K562 (cell line): ENCODE measurements at regions not wholly inside any gene's neighbourhood (a gene's known extent, or its start where the extent isn't known, plus 50 kb on each side); places are given as distances from the start of the nearest gene placed in this dataset.

ENCODE experiments used
- ATAC-seq: fragments of 200-7000 bp; cut with Tn5 transposase; 3 replicates; pipeline ENCODE4 v1.9.1; 2020; ENCODE audit warnings: moderate library complexity
- BruUV-seq: library from RNA; stranded (reverse); fragments of 400-500 nt; replicated peaks from 2 replicates; lab custom pipeline; 2021; lab: Mats Ljungman, UMichigan
- CTCF ChIA-PET: fragments of 300-600 bp; formaldehyde crosslinking; extraction: SDS; loops from one replicate; lab custom pipeline; 2021; ENCODE audit warnings: low intra/inter-chr PET ratio; lab: Yijun Ruan, JAX
- POLR2A ChIA-PET: fragments of 300-600, 350-650 bp; sonication (Branson Sonifier 250); formaldehyde crosslinking; extraction: SDS; loops from one replicate; lab custom pipeline; 2021; ENCODE audit warnings: antibody characterized with exemption, inconsistent platforms; lab: Yijun Ruan, JAX
- DNase-seq, 4 experiments: peaks; one replicate each; pipeline versions ENCODE4 v3.0.0 to v3.0.0-alpha.2; 2011 to 2018; ENCODE audit warnings: low spot score in 3 of 4, mixed read lengths in 3 of 4; ENCODE audit errors: extremely low read depth in 1 of 4
- FAIRE-seq: peaks from 2 replicates; lab custom pipeline; 2011; peaks lifted over from hg19 to GRCh38; lab: Jason Lieb, UNC
- H2AFZ ChIP-seq: 2 replicates; pipeline ENCODE4 v1.6.0; 2011; ENCODE audit warnings: low read depth, low read length, control low read depth, inconsistent platforms
- H3K27ac ChIP-seq: fragments of 200-600 bp; 3 replicates; pipeline ENCODE4 v1.8.0; 2011; ENCODE audit warnings: low read depth, mild to moderate bottlenecking, control low read depth, inconsistent platforms, low read length, moderate library complexity, mixed read lengths; ENCODE audit errors: extremely low read depth
- H3K27me3 ChIP-seq, 2 experiments: fragments of 300-600 bp in 1 of 2; 2 replicates in 1 of 2; 3 replicates in 1 of 2; pipeline versions ENCODE4 v1.6.0 to v1.8.0; 2011; ENCODE audit warnings: inconsistent platforms in 2 of 2, low read length in 2 of 2, mild to moderate bottlenecking in 1 of 2, mixed read lengths in 1 of 2, moderate library complexity in 1 of 2; ENCODE audit not compliant: control insufficient read depth in 2 of 2, insufficient read depth in 2 of 2
- H3K36me3 ChIP-seq: fragments of 300-600 bp; 3 replicates; pipeline ENCODE4 v1.8.0; 2011; ENCODE audit warnings: mild to moderate bottlenecking, low read length, inconsistent platforms; ENCODE audit not compliant: control insufficient read depth, insufficient read depth
- H3K4me1 ChIP-seq, 2 experiments: fragments of 200-600 bp in 1 of 2; replicated peaks in 1 of 2; 2 replicates in 1 of 2; 3 replicates in 1 of 2; pipeline versions ENCODE4 v1.5.1 to v1.8.0; 2011; ENCODE audit warnings: inconsistent platforms in 2 of 2, low read length in 2 of 2, mild to moderate bottlenecking in 1 of 2, mixed read lengths in 1 of 2, moderate library complexity in 1 of 2; ENCODE audit not compliant: control insufficient read depth in 2 of 2, insufficient read depth in 2 of 2
- H3K4me2 ChIP-seq: 2 replicates; pipeline ENCODE4 v1.6.1; 2011; ENCODE audit warnings: low read length, control low read depth, inconsistent platforms, mixed read lengths; ENCODE audit not compliant: insufficient read depth
- H3K4me3 ChIP-seq: fragments of 200-600 bp; sonication (generic), shearing (Covaris generic); 2 replicates; pipeline ENCODE4 v1.5.1; 2016; ENCODE audit warnings: control low read depth, inconsistent platforms
- H3K79me2 ChIP-seq: fragments of 200-600 bp; 3 replicates; pipeline ENCODE4 v1.8.0; 2011; ENCODE audit warnings: low read length, inconsistent platforms; ENCODE audit not compliant: control insufficient read depth, insufficient read depth
- H3K9ac ChIP-seq, 2 experiments: 2 replicates each; pipeline versions ENCODE4 v1.6.0 to v1.6.1; 2011; ENCODE audit warnings: low read depth in 2 of 2, low read length in 2 of 2, control low read depth in 1 of 2, inconsistent platforms in 1 of 2, mild to moderate bottlenecking in 1 of 2, mixed read lengths in 1 of 2; ENCODE audit not compliant: insufficient read depth in 1 of 2
- H3K9me1 ChIP-seq: one replicate; pipeline ENCODE4 v1.6.0; 2011; ENCODE audit warnings: inconsistent platforms, mild to moderate bottlenecking, low read length, moderate library complexity; ENCODE audit not compliant: control insufficient read depth, insufficient read depth
- H3K9me3 ChIP-seq: replicated peaks from 2 replicates; pipeline ENCODE4 v1.5.1; 2011; ENCODE audit warnings: low read depth, low read length, inconsistent platforms; ENCODE audit not compliant: control insufficient read depth, insufficient read depth
- H4K20me1 ChIP-seq: replicated peaks from 2 replicates; pipeline ENCODE4 v1.6.1; 2011; ENCODE audit warnings: low read length, inconsistent platforms, mixed read lengths; ENCODE audit not compliant: control insufficient read depth, insufficient read depth
- CGGBP1 ChIP-seq: fragments of 250-450 bp; sonication (Bioruptor Pico); IDR thresholded peaks from 2 replicates; pipeline ENCODE4 v1.9.0; 2021; ENCODE audit warnings: mild to moderate bottlenecking
- CHD4 ChIP-seq: fragments of 200-600 bp; sonication (generic); IDR thresholded peaks from 3 replicates; pipeline ENCODE4 v1.6.1; 2012; ENCODE audit warnings: low read depth, mild to moderate bottlenecking, mixed read lengths, low read length, inconsistent platforms; ENCODE audit not compliant: insufficient read depth, insufficient replicate concordance, poor library complexity, severe bottlenecking
- HDAC6 ChIP-seq: IDR thresholded peaks from 2 replicates; pipeline ENCODE4 v1.6.1; 2012; ENCODE audit warnings: low read depth, mild to moderate bottlenecking, control low read depth, inconsistent platforms, low read length, moderate library complexity
- MAZ ChIP-seq, 2 experiments: fragments of 450-650 bp in 1 of 2; sonication (generic) in 1 of 2; formaldehyde crosslinking; IDR thresholded peaks in 1 of 2; conservative IDR thresholded peaks in 1 of 2; 2 replicates each; pipeline versions ENCODE4 v1.4.0 to v1.5.0; 2020; ENCODE audit warnings: mild to moderate bottlenecking in 1 of 2, missing genetic modification reagents in 1 of 2
- NFXL1 ChIP-seq: fragments of 450-650 bp; formaldehyde crosslinking; IDR thresholded peaks from 2 replicates; pipeline ENCODE4 v1.4.0; 2021; ENCODE audit warnings: mild to moderate bottlenecking
- NR1H2 ChIP-seq: sonication (generic); formaldehyde crosslinking; IDR thresholded peaks from 2 replicates; pipeline ENCODE4 v1.4.0; 2020; ENCODE audit warnings: mild to moderate bottlenecking, missing genetic modification reagents
- SAP30 ChIP-seq: fragments of 200-600 bp; sonication (generic); IDR thresholded peaks from 2 replicates; pipeline ENCODE4 v1.6.1; 2012; ENCODE audit warnings: borderline replicate concordance, low read depth, mild to moderate bottlenecking, moderate library complexity, low read length, control low read depth, inconsistent platforms; ENCODE audit not compliant: insufficient read depth, poor library complexity, severe bottlenecking
- SREBF1 ChIP-seq: fragments of 150-350 bp; IDR thresholded peaks from 2 replicates; pipeline ENCODE4 v1.6.1; 2014; ENCODE audit warnings: antibody characterized with exemption, low read depth, low read length, borderline replicate concordance
- SRSF9 ChIP-seq: fragments of 200-400 bp; formaldehyde crosslinking; IDR thresholded peaks from 2 replicates; pipeline ENCODE4 v1.6.1; 2017; ENCODE audit warnings: low read depth, low read length, borderline replicate concordance
- TAL1 ChIP-seq: fragments of 450-650 bp; IDR thresholded peaks from 2 replicates; pipeline ENCODE4 v1.6.1; 2016; ENCODE audit warnings: mild to moderate bottlenecking
- WGBS: fragments of 100-300 bp; shearing (Covaris generic); methylation state at CpG from one replicate; pipeline ENCODE4 v1.1.6; 2016; ENCODE audit warnings: low coverage, mixed read lengths; ENCODE audit not compliant: insufficient coverage; ENCODE audit errors: missing lambda C conversion rate; 5-methylcytosine and 5-hydroxymethylcytosine counted together
- in situ Hi-C: fragments of 300-500 bp; cut with MboI; formaldehyde crosslinking; loops from 4 replicates; pipeline ENCODE4 v1.15.0; 2018; ENCODE audit warnings: inconsistent platforms, mixed read lengths
- intact Hi-C: fragments of 100-400 bp; cut with micrococcal nuclease; formaldehyde crosslinking; loops from 2 replicates; pipeline ENCODE4 v1.14.2; 2022
- TF ChIP-seq, protein P1 (sequence below): sonication (generic); formaldehyde crosslinking; IDR thresholded peaks from 2 replicates; pipeline ENCODE4 v1.8.1; 2023; ENCODE audit warnings: mild to moderate bottlenecking, missing genetic modification reagents
- TF ChIP-seq, protein P2 (sequence below): sonication (generic); formaldehyde crosslinking; IDR thresholded peaks from 2 replicates; pipeline ENCODE4 v1.8.1; 2022; ENCODE audit warnings: missing genetic modification reagents

DNA sequence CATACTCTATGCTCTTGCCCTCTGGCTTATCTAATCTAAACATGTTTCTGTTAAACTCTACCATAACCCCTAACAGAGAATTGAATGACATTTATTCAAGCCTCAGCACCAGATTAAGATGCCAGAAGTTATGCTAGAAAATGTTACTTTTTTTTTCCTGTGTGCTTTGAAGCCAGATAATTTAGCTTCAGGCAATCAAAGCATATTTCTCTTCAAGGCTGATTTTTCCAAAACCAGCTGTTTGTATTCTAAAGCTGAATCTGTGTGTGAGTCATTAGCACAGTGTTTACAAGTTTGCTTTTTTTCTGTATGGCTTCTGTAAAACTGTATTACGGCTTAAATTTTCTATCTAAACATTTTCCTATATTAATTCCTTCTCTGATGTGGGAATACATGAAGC, 326.1 kb downstream of the FSCB start (continued):
- TF ChIP-seq CGGBP1 (CRISPR knock-in tag) = no peak
- TF ChIP-seq TAL1 = no peak
- TF ChIP-seq SRSF9 = no peak

DNA sequence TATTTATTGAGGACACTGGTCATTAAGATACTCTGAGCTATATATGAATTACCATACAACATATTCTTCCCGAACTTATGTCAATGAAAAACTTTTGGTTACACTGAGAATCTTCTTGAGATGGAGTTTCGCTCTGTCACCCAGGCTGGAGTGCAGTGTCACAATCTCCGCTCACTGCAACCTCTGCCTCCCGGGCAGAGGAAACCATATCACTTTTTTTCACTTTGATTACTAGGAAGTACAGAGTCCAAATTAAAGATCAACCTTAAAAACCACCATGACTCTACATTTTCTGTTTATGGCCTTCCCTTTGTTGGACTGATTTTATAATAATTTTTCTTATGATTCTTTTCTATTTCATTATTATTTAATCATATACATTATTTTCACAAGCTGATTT, 336.5 kb downstream of the FSCB start:
- H3K9ac ChIP-seq = no peak overlapping the region
- intact Hi-C loops = no loop called here
- in situ Hi-C loops = no loop called here
- no peaks in the 10 kb centered on the region for H3K27me3 ChIP-seq
- ChIA-PET CTCF (no interaction called here), POLR2A (no interaction called here)
- DNase-seq (no peak), FAIRE-seq (no peak), ATAC-seq (no peak)
- no peaks in the 10 kb centered on the region for H3K79me2 ChIP-seq
- H3K27ac ChIP-seq = no peak overlapping the region
- H4K20me1 ChIP-seq = no peaks in the 10 kb centered on the region
- no peak overlapping the region for H3K4me2 ChIP-seq
- no peaks in the 10 kb centered on the region for H3K9me3 ChIP-seq
- 0% methylated on average over 4 of the region's 4 CpGs for WGBS
- H2AFZ ChIP-seq = no peak overlapping the region
- no peaks in the 10 kb centered on the region for H3K4me1 ChIP-seq
- no peak for TF ChIP-seq CHD4
- TF ChIP-seq, protein P1, sequence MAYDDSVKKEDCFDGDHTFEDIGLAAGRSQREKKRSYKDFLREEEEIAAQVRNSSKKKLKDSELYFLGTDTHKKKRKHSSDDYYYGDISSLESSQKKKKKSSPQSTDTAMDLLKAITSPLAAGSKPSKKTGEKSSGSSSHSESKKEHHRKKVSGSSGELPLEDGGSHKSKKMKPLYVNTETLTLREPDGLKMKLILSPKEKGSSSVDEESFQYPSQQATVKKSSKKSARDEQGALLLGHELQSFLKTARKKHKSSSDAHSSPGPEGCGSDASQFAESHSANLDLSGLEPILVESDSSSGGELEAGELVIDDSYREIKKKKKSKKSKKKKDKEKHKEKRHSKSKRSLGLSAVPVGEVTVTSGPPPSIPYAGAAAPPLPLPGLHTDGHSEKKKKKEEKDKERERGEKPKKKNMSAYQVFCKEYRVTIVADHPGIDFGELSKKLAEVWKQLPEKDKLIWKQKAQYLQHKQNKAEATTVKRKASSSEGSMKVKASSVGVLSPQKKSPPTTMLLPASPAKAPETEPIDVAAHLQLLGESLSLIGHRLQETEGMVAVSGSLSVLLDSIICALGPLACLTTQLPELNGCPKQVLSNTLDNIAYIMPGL (CRISPR knock-in tag) = no peak
- TF ChIP-seq HDAC6 = no peak
- TF ChIP-seq SAP30 = no peak
- no peak for TF ChIP-seq SREBF1
- no peak for TF ChIP-seq MAZ (CRISPR knock-in tag; conservative IDR thresholded peaks at IDR 0.05 in 1 of 2, IDR thresholded peaks at IDR 0.05 in 1 of 2)
- TF ChIP-seq NR1H2 (CRISPR knock-in tag) = no peak
- TF ChIP-seq, protein P2, sequence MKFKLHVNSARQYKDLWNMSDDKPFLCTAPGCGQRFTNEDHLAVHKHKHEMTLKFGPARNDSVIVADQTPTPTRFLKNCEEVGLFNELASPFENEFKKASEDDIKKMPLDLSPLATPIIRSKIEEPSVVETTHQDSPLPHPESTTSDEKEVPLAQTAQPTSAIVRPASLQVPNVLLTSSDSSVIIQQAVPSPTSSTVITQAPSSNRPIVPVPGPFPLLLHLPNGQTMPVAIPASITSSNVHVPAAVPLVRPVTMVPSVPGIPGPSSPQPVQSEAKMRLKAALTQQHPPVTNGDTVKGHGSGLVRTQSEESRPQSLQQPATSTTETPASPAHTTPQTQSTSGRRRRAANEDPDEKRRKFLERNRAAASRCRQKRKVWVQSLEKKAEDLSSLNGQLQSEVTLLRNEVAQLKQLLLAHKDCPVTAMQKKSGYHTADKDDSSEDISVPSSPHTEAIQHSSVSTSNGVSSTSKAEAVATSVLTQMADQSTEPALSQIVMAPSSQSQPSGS (CRISPR knock-in tag) = no peak
- TF ChIP-seq NFXL1 (CRISPR knock-in tag) = no peak
- H3K9me1 ChIP-seq = no peaks in the 10 kb centered on the region
- BruUV-seq = no TSS peak
- H3K4me3 ChIP-seq = no peak overlapping the region
- no peaks in the 10 kb centered on the region for H3K36me3 ChIP-seq
